Bronchial epithelial cell (primary cell): ENCODE measurements at regions not wholly inside any gene's neighbourhood (a gene's known extent, or its start where the extent isn't known, plus 50 kb on each side); places are given as distances from the start of the nearest gene placed in this dataset.

ENCODE experiments used
- DNase-seq: peaks from one replicate; pipeline ENCODE4 v3.0.0-alpha.2; 2010; ENCODE audit warnings: low read depth
- FAIRE-seq: peaks from 2 replicates; lab custom pipeline; 2011; peaks lifted over from hg19 to GRCh38; lab: Jason Lieb, UNC
- H3K27me3 ChIP-seq: 2 replicates; pipeline ENCODE4 v1.5.1; 2011; ENCODE audit warnings: low read length; ENCODE audit not compliant: control insufficient read depth, insufficient read depth
- H3K36me3 ChIP-seq: 2 replicates; pipeline ENCODE4 v1.5.1; 2011; ENCODE audit warnings: low read length; ENCODE audit not compliant: control insufficient read depth, insufficient read depth
- H3K4me3 ChIP-seq: 2 replicates; pipeline ENCODE4 v1.5.1; 2011; ENCODE audit warnings: mild to moderate bottlenecking, low read depth, low read length, control low read depth
- CTCF ChIP-seq: IDR thresholded peaks from 2 replicates; pipeline ENCODE4 v1.5.1; 2011; ENCODE audit warnings: mild to moderate bottlenecking, moderate library complexity, low read length, control low read depth, inconsistent platforms; ENCODE audit not compliant: insufficient read depth, severe bottlenecking

GRCh38 chr13:34391076-34391475 is 551.0 kb upstream of the NBEA start:
- no peak for TF ChIP-seq CTCF
- DNase-seq (peak; percentile 73), FAIRE-seq (no peak)

GRCh38 chr13:34401696-34402095 is 540.4 kb upstream of the NBEA start:
- Histone ChIP-seq H3K36me3 (no peaks in the 10 kb centered on the region), H3K4me3 (no peak overlapping the region), H3K27me3 (no peaks in the 10 kb centered on the region)
- no peak for TF ChIP-seq CTCF
- DNase-seq = no peak
- no peak for FAIRE-seq

More at GRCh38 chr13:34391076-34391475, 551.0 kb upstream of the NBEA start:
- Histone ChIP-seq H3K27me3 (no peaks in the 10 kb centered on the region), H3K36me3 (no peaks in the 10 kb centered on the region), H3K4me3 (no peak overlapping the region)

GRCh38 chr13:34405410-34406181 is 536.5 kb upstream of the NBEA start:
- no peak overlapping the region for H3K4me3 ChIP-seq
- no peaks in the 10 kb centered on the region for H3K27me3 ChIP-seq
- no peak for FAIRE-seq
- TF ChIP-seq CTCF = no peak
- no peaks in the 10 kb centered on the region for H3K36me3 ChIP-seq
- DNase-seq = peak; percentile 67

- no peak for FAIRE-seq
- H3K36me3 ChIP-seq = no peaks in the 10 kb centered on the region
Observed at GRCh38 chr13:34408640-34409039, 533.4 kb upstream of the NBEA start.

GRCh38 chr13:34409496-34410182 is 532.4 kb upstream of the NBEA start:
- Histone ChIP-seq H3K36me3 (no peaks in the 10 kb centered on the region), H3K4me3 (no peak overlapping the region), H3K27me3 (no peaks in the 10 kb centered on the region)
- FAIRE-seq (no peak), DNase-seq (no peak)
- no peak for TF ChIP-seq CTCF

More at GRCh38 chr13:34408640-34409039, 533.4 kb upstream of the NBEA start:
- no peak overlapping the region for H3K4me3 ChIP-seq
- no peak for DNase-seq
- TF ChIP-seq CTCF = no peak
- no peaks in the 10 kb centered on the region for H3K27me3 ChIP-seq
